Omental fat pad (tissue), 3 donors: ENCODE measurements at regions not wholly inside any gene's neighbourhood (a gene's known extent, or its start where the extent isn't known, plus 50 kb on each side); places are given as distances from the start of the nearest gene placed in this dataset.
"Not testable (repeated sequence)": the region's sequence is repeated elsewhere in the genome, so short reads cannot be mapped to it uniquely, and the experiment has no call there.

Source experiments
- ATAC-seq: fragments of 150-250 bp; one replicate; pipeline ENCODE4 v1.9.1; 2016; ENCODE audit warnings: mild to moderate bottlenecking, moderate library complexity; ENCODE audit not compliant: low FRiP score
- DNase-seq: peaks from one replicate; pipeline ENCODE4 v3.0.0-alpha.2; 2019; ENCODE audit warnings: low spot score
- CTCF ChIP-seq, 3 donors: fragments of 450-650 bp; IDR thresholded peaks; one replicate each; pipeline ENCODE4 v1.5.1; 2016 to 2017; ENCODE audit warnings: antibody characterized with exemption in 3 of 3, mild to moderate bottlenecking in 3 of 3, moderate library complexity in 2 of 3

- peak; percentile 33 for ATAC-seq
- no peak for DNase-seq
Measured at GRCh38 chr22:25448435-25449051, 115.9 kb upstream of the GRK3 start.

GRCh38 chr22:25449781-25450317 is 114.6 kb upstream of the GRK3 start:
- TF ChIP-seq CTCF (IDR thresholded peaks at IDR 0.05), result no peak
- ATAC-seq, result no peak
- DNase-seq, result no peak

More at GRCh38 chr22:25448435-25449051, 115.9 kb upstream of the GRK3 start:
- no peak for TF ChIP-seq CTCF (IDR thresholded peaks at IDR 0.05)

- DNase-seq (no peak), ATAC-seq (no peak)
- TF ChIP-seq CTCF (IDR thresholded peaks at IDR 0.05), result no peak
Measured at GRCh38 chr22:25451480-25452114, 112.9 kb upstream of the GRK3 start.

GRCh38 chr22:25452116-25452700 is 112.3 kb upstream of the GRK3 start:
- no peak for DNase-seq
- no peak for TF ChIP-seq CTCF (IDR thresholded peaks at IDR 0.05)
- ATAC-seq, result no peak

- TF ChIP-seq CTCF (IDR thresholded peaks at IDR 0.05), result no peak
Measured at GRCh38 chr22:25453058-25453457, 111.4 kb upstream of the GRK3 start.

GRCh38 chr22:25453557-25453956 is 110.9 kb upstream of the GRK3 start:
- DNase-seq, result no peak
- no peak for TF ChIP-seq CTCF (IDR thresholded peaks at IDR 0.05)
- no peak for ATAC-seq

More at GRCh38 chr22:25453058-25453457, 111.4 kb upstream of the GRK3 start:
- ATAC-seq (no peak), DNase-seq (no peak)

- DNase-seq, ATAC-seq: not testable (repeated sequence)
Measured at GRCh38 chr22:25456300-25457043, 108.0 kb upstream of the GRK3 start.

GRCh38 chr22:25458631-25459030 is 105.8 kb upstream of the GRK3 start:
- ATAC-seq, DNase-seq: not testable (repeated sequence)

- DNase-seq, ATAC-seq: not testable (repeated sequence)
Measured at GRCh38 chr22:25460682-25461081, 103.8 kb upstream of the GRK3 start.
